ENCODE measurements at regions not wholly inside any gene's neighbourhood (a gene's known extent, or its start where the extent isn't known, plus 50 kb on each side); places are given as distances from the start of the nearest gene placed in this dataset.
A peak's percentile ranks its signal among the peaks of the same experiment; 100 is the strongest.
"Not testable (repeated sequence)": the region's sequence is repeated elsewhere in the genome, so short reads cannot be mapped to it uniquely, and the experiment has no call there.

GRCh38 chr3:36656873-36657272 lies 107.5 kb downstream of the DCLK3 start:
- no peak for DNase-seq (ENCODE audit: low read depth)

GRCh38 chr3:36653095-36653494 lies 111.3 kb downstream of the DCLK3 start:
- peak; percentile 7 for DNase-seq (ENCODE audit: low read depth)

- DNase-seq (ENCODE audit: low read depth) = no peak
Observed at GRCh38 chr3:36652104-36652503, 112.2 kb downstream of the DCLK3 start.

GRCh38 chr3:36650271-36650671 lies 114.1 kb downstream of the DCLK3 start:
- no peak for DNase-seq (ENCODE audit: low read depth)

- no peak for DNase-seq (ENCODE audit: low read depth)
Observed at GRCh38 chr3:36649125-36649524, 115.2 kb downstream of the DCLK3 start.

GRCh38 chr3:36648241-36649034 lies 115.9 kb downstream of the DCLK3 start:
- peak; percentile 43 for DNase-seq (ENCODE audit: low read depth)

- no peak for DNase-seq (ENCODE audit: low read depth)
Observed at GRCh38 chr3:36647423-36647853, 116.9 kb downstream of the DCLK3 start.

- no peak for DNase-seq (ENCODE audit: low read depth)
Observed at GRCh38 chr3:36643192-36643591, 121.2 kb downstream of the DCLK3 start.

GRCh38 chr3:36635731-36636130 lies 128.6 kb downstream of the DCLK3 start:
- no peak for DNase-seq (ENCODE audit: low read depth)

- DNase-seq (ENCODE audit: low read depth) = not testable (repeated sequence)
Observed at GRCh38 chr3:36633897-36634296, 130.5 kb downstream of the DCLK3 start.

GRCh38 chr3:36633060-36633459 lies 131.3 kb downstream of the DCLK3 start:
- DNase-seq (ENCODE audit: low read depth) = no peak

- no peak for DNase-seq (ENCODE audit: low read depth)
Observed at GRCh38 chr3:36631549-36631948, 132.8 kb downstream of the DCLK3 start.

- DNase-seq (ENCODE audit: low read depth) = no peak
Observed at GRCh38 chr3:36615861-36616260, 148.5 kb downstream of the DCLK3 start.

GRCh38 chr3:36606871-36607765 lies 157.2 kb downstream of the DCLK3 start:
- DNase-seq (ENCODE audit: low read depth) = no peak

GRCh38 chr3:36603423-36603822 lies 160.9 kb downstream of the DCLK3 start:
- no peak for DNase-seq (ENCODE audit: low read depth)

- DNase-seq (ENCODE audit: low read depth) = no peak
Observed at GRCh38 chr3:36600404-36600803, 163.9 kb downstream of the DCLK3 start.

Data from Daoy (cell line).